GM18519 (cell line): ENCODE measurements at regions not wholly inside any gene's neighbourhood (a gene's known extent, or its start where the extent isn't known, plus 50 kb on each side); places are given as distances from the start of the nearest gene placed in this dataset.

Experiments
- ATAC-seq: cut with Tn5 transposase; IDR thresholded peaks from one replicate; pipeline ENCODE4 v1.9.1; 2021; ENCODE audit warnings: mild to moderate bottlenecking, moderate library complexity; ENCODE audit not compliant: unreplicated experiment, low FRiP score

DNA sequence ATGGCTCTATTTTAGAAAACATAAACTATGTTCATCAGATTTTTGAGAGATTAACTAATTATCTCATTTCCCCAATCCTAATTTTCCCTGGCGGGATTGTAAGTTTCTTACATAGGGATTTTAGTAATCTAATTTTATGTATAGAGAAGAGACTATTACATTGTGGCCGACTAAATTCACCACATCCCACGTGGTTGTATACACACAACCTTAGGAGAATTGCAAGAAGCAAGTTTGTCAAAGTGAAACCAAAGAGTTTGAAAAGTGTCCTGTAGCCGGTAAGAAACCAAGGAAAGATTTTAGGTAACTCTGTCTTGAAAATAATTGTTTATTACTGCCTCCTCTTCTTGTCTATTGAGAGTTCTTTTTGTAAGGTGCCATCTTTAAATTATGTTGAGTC is 550.6 kb downstream of the LTN1 start:
- no peak for ATAC-seq

GRCh38 chr21:28439788-28440187 is 552.9 kb downstream of the LTN1 start:
- ATAC-seq, result no peak

DNA sequence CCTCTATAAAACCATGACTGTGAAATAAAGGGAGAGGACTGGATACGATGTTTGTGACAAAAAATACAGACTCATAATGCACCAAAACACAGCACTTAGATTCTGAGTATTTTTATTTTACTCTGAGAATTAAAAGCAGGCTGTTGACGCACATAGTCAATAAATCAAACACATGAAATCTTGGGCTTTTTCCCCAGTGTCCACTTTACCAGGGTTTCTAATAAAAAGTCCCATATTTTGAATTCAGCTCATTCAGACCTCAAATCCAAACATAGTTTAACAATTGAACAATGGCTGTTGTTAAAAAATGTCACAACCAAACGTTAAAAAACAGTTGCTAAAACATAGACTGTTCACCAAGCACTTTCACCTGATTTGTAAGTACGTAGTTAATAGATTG is 553.4 kb downstream of the LTN1 start:
- no peak for ATAC-seq

DNA sequence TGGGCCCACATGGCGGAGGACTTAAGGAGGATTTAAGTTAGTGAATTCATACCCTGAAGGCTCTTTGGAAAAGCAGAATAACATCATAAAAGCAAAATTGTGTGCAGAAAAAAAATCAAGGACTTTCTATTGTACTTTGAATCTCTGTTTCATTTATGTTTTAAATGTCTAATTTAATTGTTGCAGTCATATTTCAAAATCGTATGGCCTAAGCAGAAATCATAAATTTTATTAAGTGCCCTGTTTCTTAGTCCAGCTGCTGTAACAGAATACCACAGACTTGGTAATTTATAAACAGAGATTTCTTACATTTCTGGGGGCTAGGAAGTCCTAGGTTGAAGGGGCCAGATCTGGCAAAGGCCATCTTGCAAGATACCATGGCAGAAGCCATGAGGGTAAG is 555.6 kb downstream of the LTN1 start:
- no peak for ATAC-seq

- no peak for ATAC-seq
Measured at GRCh38 chr21:28436286-28436932, 556.3 kb downstream of the LTN1 start.

DNA sequence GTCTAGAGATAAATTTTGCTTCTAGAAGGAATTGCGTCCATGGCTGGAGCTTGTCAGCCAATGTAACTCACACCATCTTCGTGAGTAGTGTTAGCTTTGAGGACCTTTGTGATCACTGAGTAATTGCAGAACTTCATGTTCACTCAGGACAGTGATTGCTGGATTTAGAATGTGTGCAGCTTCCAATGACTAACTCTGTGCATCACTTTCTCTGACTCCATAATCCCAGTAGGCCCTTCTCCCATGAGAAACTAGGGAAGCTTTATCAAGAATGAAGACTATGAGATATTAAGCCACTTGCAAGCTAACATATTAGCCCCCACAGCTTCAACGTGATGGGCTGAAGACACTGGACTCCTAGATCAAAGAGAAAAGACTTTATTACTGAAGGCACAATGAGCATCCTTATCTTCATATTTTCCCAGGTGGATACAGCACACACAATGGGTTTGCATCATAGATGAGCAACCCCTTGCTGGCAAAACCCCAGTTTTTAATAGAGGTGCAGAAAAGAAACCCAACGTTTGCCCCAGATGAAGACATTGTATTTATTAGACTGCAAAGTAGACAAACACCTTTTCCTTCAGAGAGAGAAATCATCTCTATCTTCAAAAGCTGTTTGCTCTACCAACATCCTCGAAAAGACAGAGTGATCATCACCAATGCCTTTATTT is 561.0 kb downstream of the LTN1 start:
- ATAC-seq, result no peak

- ATAC-seq, result no peak
Measured at GRCh38 chr21:28431022-28431421, 561.7 kb downstream of the LTN1 start.

DNA sequence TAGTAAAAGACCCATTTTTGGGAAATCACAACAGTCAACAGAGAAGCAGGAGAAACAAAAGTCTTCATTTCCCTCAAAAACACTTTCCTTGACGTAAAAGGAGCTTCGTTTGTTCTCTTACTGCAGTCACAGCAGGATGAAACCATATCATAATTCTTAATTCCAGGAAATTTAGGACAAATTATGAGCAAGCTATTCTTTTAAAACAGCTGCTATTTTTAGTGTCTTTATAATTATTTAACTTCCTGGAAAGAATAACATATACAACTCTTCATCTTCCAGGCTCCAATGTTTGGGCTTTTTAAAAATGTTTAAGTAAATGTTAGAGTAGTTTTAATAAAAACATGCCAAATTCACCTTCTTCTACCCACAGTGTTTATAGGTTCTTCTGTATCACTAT is 563.5 kb downstream of the LTN1 start:
- no peak for ATAC-seq

GRCh38 chr21:28427394-28428022 is 565.2 kb downstream of the LTN1 start:
- no peak for ATAC-seq

GRCh38 chr21:28426545-28426944 is 566.1 kb downstream of the LTN1 start:
- no peak for ATAC-seq

- ATAC-seq, result no peak
Measured at GRCh38 chr21:28423521-28424190, 569.0 kb downstream of the LTN1 start.

GRCh38 chr21:28421716-28422524 is 570.8 kb downstream of the LTN1 start:
- ATAC-seq, result no peak

DNA sequence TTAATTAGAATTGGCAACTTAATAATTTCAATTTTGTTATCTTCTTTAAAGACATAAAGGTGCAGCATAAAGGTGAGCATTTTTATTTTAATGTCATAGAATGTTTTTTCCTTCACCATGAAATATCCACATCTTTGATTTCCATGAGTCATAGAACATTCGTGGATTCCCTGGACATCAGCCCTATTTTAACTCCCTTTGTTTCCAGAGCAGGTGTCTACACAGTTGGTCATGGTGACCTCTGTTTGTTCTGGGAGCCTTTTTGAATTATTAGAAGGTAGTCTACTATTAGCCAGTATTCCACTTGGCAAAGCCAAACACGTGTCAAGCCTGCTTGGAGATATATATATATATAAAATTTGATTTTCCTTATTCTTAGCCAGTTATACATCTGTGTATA is 572.9 kb downstream of the LTN1 start:
- no peak for ATAC-seq

DNA sequence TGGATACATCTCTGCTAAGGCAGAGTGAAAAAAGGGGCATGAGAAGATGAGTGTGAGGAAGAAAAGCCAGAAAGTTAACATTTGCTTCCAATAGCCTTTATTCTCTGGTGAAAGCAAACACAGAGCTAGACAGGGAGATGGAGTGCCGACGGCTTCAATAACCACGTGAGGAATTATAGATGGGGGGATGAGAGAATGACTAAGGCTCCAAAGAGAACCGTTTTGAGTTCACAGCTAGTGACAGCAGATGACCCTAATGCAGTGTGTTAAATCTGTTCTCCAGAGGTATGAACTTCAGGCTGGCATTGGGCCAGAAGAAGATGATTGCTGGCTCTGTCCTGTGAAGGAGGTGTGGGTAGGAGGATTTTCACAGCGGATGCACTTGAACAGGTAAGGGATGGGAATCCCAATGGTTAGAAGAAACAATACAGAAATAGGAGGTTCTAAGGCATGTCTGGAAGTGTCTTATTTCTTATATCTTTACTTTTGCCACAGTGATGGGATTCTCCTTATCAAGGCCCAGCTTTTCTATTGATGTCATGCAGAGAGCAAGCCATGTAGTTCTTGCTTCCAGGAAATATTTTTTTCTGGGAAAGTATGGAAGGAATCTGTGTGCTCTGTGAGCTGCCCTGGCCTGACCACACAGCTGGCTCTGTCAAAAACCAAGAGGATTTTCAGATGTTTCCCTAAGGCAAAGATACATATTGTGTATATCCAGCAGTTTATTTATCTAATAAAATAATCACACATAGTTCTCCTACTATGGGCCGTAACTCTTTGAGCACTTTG is 573.8 kb downstream of the LTN1 start:
- no peak for ATAC-seq

- ATAC-seq, result no peak
Measured at GRCh38 chr21:28410256-28410655, 582.4 kb downstream of the LTN1 start.

- ATAC-seq, result no peak
Measured at GRCh38 chr21:28402616-28402989, 590.1 kb downstream of the LTN1 start.

DNA sequence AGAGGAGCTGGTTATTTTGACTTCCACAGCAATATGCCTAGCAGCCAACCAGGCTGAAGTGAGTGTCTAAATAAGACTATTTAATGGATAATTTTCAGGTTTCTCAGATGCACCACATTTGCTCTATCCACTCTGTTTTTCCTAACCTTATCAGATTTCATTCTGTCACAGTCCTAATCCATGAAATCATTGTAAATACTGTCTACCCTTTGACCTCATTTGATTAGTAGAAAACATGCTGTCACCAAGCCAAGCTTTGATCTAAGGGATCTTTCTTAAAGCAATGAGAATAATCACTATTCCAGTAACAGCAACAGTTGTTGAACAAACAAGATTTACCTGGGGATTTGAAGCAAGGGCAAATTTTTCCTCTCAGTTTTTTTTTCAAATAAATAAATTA is 595.6 kb downstream of the LTN1 start:
- ATAC-seq, result no peak

GRCh38 chr21:28396421-28396820 is 596.3 kb downstream of the LTN1 start:
- ATAC-seq, result no peak

GRCh38 chr21:28393279-28393678 is 599.4 kb downstream of the LTN1 start:
- ATAC-seq, result no peak
